ENCODE measurements at regions not wholly inside any gene's neighbourhood (a gene's known extent, or its start where the extent isn't known, plus 50 kb on each side); places are given as distances from the start of the nearest gene placed in this dataset.

DNA sequence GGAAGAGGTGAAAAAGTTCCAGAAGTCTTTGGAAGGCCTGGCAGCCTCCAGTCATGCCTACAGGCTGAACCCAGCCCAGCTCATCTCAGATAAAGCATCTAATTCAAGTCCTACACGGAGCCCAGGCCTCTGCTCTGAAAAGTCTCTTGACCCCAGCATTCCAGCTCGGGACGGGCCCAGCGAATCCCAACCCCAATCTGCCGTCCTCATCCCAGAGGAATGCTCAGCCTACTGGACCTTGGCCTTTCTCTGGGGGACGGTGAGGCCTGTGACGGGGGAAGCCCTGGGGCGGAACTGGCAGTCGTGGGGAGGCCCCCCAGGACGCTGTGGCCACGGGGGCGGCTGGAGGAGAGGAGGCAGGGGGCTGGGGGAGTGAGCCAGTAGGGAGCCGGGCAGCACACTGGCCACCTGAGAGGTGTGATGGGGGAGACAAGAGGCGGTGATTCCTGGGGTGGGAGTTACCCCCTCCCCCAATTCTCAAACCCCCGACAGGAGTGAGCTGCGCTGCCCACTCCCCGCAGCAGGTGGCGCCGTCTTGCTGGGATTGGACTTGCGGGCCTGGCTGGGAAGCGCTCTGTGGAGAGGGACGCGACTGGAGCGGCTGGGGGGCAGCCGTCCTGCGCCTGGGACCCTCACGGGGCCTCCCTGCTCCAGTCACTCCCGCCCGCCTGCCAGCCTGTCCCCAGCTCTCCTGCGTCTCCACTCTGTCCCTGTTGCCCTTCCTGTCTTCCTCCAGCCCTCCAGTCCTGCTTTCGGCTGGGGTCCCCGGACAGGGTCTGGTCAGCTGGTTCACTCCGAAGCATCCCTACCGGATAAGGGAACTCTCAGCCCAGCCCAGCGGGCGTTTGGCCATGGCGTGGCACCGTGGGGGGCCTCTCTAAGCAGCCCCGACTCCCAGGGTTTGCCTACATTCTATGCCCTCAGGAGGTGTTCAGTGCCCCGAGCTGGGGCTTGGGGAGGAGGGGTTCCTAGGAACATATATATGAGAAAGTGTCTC, 182.6 kb upstream of the HAAO start:
- peak; percentile 78 for TF ChIP-seq CTCF (conservative IDR thresholded peaks at IDR 0.05; ENCODE audit: low read length)
- no peak for TF ChIP-seq EZH2phosphoT487 (IDR thresholded peaks at IDR 0.05; ENCODE audit: borderline replicate concordance, low read depth, low read length)
- POLR2A ChIA-PET: interaction anchor here (0.7 to 0.9 kb wide), 2 partner anchors 56 to 254 kb away, joined by 3 read pairs; no protein-coding TSS in a partner anchor
- Histone ChIP-seq H3K36me3 (ENCODE audit: insufficient read depth, low read length) (no peaks in the 10 kb centered on the region), H3K79me2 (ENCODE audit: insufficient read depth, low read depth, low read length) (no peaks in the 10 kb centered on the region), H2AFZ (ENCODE audit: low read length) (no peak overlapping the region), H3K27ac (ENCODE audit: low read depth, low read length, poor library complexity, severe bottlenecking) (no peak overlapping the region), H3K4me2 (ENCODE audit: low read length) (no peak overlapping the region), H3K9me3 (ENCODE audit: low read length) (no peaks in the 10 kb centered on the region), H3K9me2 (ENCODE audit: insufficient read depth, low read length) (no peaks in the 10 kb centered on the region), H3K4me3 (ENCODE audit: low read depth, low read length, poor library complexity, severe bottlenecking) (no peak overlapping the region), H3K4me1 (ENCODE audit: insufficient read depth, low read length, poor library complexity, severe bottlenecking) (peaks cover 9% of the 10 kb centered on the region), H4K20me1 (ENCODE audit: insufficient read depth, low read length) (no peaks in the 10 kb centered on the region)
- peak; percentile 43 for DNase-seq (ENCODE audit: low spot score)
- BruUV-seq (replicated peaks): no TSS peak
- intact Hi-C loops (cut with micrococcal nuclease; ENCODE audit: unreplicated experiment): loop anchor here (2.0 kb wide), 1 partner anchor 254 kb away; no protein-coding TSS in a partner anchor
- CTCF ChIA-PET (ENCODE audit: unreplicated experiment): no interaction called here

GRCh38 chr2:42974169-42974720, 181.9 kb upstream of the HAAO start:
- Histone ChIP-seq H2AFZ (ENCODE audit: low read length) (no peak overlapping the region), H3K9me2 (ENCODE audit: insufficient read depth, low read length) (no peaks in the 10 kb centered on the region), H3K4me1 (ENCODE audit: insufficient read depth, low read length, poor library complexity, severe bottlenecking) (peaks cover 9% of the 10 kb centered on the region), H3K9me3 (ENCODE audit: low read length) (no peaks in the 10 kb centered on the region), H3K36me3 (ENCODE audit: insufficient read depth, low read length) (no peaks in the 10 kb centered on the region), H4K20me1 (ENCODE audit: insufficient read depth, low read length) (no peaks in the 10 kb centered on the region), H3K4me2 (ENCODE audit: low read length) (no peak overlapping the region), H3K79me2 (ENCODE audit: insufficient read depth, low read depth, low read length) (no peaks in the 10 kb centered on the region), H3K4me3 (ENCODE audit: low read depth, low read length, poor library complexity, severe bottlenecking) (no peak overlapping the region), H3K27ac (ENCODE audit: low read depth, low read length, poor library complexity, severe bottlenecking) (no peak overlapping the region)
- ChIA-PET POLR2A (interaction anchor here (0.7 to 0.9 kb wide), 2 partner anchors 26 to 255 kb away, joined by 3 read pairs; no protein-coding TSS in a partner anchor), CTCF (ENCODE audit: unreplicated experiment) (no interaction called here)
- intact Hi-C loops (cut with micrococcal nuclease; ENCODE audit: unreplicated experiment): loop anchor here (2.0 kb wide), 1 partner anchor 255 kb away; no protein-coding TSS in a partner anchor
- no TSS peak for BruUV-seq (replicated peaks)
- TF ChIP-seq EZH2phosphoT487 (IDR thresholded peaks at IDR 0.05; ENCODE audit: borderline replicate concordance, low read depth, low read length) (no peak), CTCF (conservative IDR thresholded peaks at IDR 0.05; ENCODE audit: low read length) (no peak)
- DNase-seq (ENCODE audit: low spot score): no peak

All from OCI-LY7 (cell line).